ENCODE measurements at regions not wholly inside any gene's neighbourhood (a gene's known extent, or its start where the extent isn't known, plus 50 kb on each side); places are given as distances from the start of the nearest gene placed in this dataset.

DNA sequence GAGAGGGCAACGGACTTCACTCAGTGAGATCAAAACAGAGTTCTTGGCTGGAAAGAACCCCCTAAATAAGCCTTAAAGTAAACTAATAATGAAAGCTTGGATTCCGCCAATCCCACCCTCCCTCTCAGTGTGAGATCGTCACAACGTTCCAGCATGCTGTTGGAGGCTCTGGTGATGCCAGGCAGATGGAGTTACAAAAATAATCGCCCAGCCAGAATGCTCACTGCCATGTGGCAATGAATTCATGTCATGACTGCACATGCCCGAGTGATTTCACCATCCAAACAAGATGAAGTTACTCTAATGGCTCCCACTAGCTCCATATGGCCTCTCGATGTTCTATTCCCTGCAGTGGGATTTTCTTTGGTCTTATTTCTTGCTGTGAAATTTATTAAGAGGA lies 248.0 kb downstream of the SPATA18 start:
- H3K4me3 ChIP-seq (ENCODE audit: extremely low read depth in 1 of 4, insufficient read depth in 2 of 4, low read depth in 3 of 4, low read length in 4 of 4): no peak overlapping the region
- ChIA-PET CTCF (ENCODE audit: partially characterized antibody) (interaction anchor here (0.6 kb wide), 1 partner anchor 284 kb away, joined by 3 read pairs; no protein-coding TSS in a partner anchor), POLR2A (ENCODE audit: partially characterized antibody) (no interaction called here)
- no peak overlapping the region for H2AK5ac ChIP-seq (ENCODE audit: low read depth, low read length)
- no peak overlapping the region for H3K14ac ChIP-seq (ENCODE audit: insufficient read length)
- H4K5ac ChIP-seq (ENCODE audit: insufficient read length, low read depth, low read length): no peak overlapping the region
- no peak overlapping the region for H3K9ac ChIP-seq (replicated peaks in 1 of 4; ENCODE audit: extremely low read depth in 1 of 4, low read depth in 3 of 4, low read length in 3 of 4)
- DNase-seq (ENCODE audit: low read depth in 1 of 2, low spot score in 2 of 2) (no peak), FAIRE-seq (no peak)
- H3K27ac ChIP-seq (ENCODE audit: low read depth, low read length): no peak overlapping the region
- no peaks in the 10 kb centered on the region; a peak in 1 of 4 replicates for H3K9me3 ChIP-seq (ENCODE audit: insufficient read depth in 2 of 2, low read depth in 1 of 2, low read length in 1 of 2)
- H3K18ac ChIP-seq (ENCODE audit: extremely low read depth, low read length): no peak overlapping the region
- H4K20me1 ChIP-seq (replicated peaks in 1 of 2; ENCODE audit: control insufficient read depth in 1 of 2, insufficient read depth in 2 of 2, low read length in 2 of 2): no peaks in the 10 kb centered on the region
- no peak for TF ChIP-seq CREB1 (IDR thresholded peaks at IDR 0.05)
- TF ChIP-seq, protein P1, sequence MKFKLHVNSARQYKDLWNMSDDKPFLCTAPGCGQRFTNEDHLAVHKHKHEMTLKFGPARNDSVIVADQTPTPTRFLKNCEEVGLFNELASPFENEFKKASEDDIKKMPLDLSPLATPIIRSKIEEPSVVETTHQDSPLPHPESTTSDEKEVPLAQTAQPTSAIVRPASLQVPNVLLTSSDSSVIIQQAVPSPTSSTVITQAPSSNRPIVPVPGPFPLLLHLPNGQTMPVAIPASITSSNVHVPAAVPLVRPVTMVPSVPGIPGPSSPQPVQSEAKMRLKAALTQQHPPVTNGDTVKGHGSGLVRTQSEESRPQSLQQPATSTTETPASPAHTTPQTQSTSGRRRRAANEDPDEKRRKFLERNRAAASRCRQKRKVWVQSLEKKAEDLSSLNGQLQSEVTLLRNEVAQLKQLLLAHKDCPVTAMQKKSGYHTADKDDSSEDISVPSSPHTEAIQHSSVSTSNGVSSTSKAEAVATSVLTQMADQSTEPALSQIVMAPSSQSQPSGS (IDR thresholded peaks at IDR 0.05; ENCODE audit: low read length): no peak
- no peak for TF ChIP-seq RNF2 (IDR thresholded peaks at IDR 0.05; ENCODE audit: borderline replicate concordance, low read depth, low read length, missing control alignments, poor library complexity, severe bottlenecking)
- TF ChIP-seq TAF1 (IDR thresholded peaks at IDR 0.05; ENCODE audit: low read depth, low read length): no peak
- H3K23ac ChIP-seq (ENCODE audit: insufficient read length): no peak overlapping the region
- WGBS, 2 experiments (ENCODE audit: extremely low coverage in 1 of 2, insufficient coverage in 1 of 2, insufficient read length in 1 of 2, insufficient replicate concordance in 2 of 2, low coverage in 1 of 2, low lambda C conversion rate in 2 of 2, missing lambda C conversion rate in 1 of 2): 85% methylated on average over 7 of the region's 7 CpGs; no CpG with 5 or more reads in 1 of the 2 experiments
- no peaks in the 10 kb centered on the region for H3K79me2 ChIP-seq (ENCODE audit: control insufficient read depth in 1 of 2, insufficient read depth in 2 of 2, low read length in 2 of 2)
- H4K8ac ChIP-seq (ENCODE audit: extremely low read depth, insufficient read depth, low read length): no peak overlapping the region
- no peaks in the 10 kb centered on the region for H3K79me1 ChIP-seq (ENCODE audit: low read depth, low read length)
- no peak overlapping the region for H2BK20ac ChIP-seq (ENCODE audit: low read length)
- no peaks in the 10 kb centered on the region for H3K4me1 ChIP-seq (replicated peaks in 1 of 4; ENCODE audit: control insufficient read depth in 3 of 4, insufficient read depth in 4 of 4, low read length in 3 of 4)
- H2BK15ac ChIP-seq (ENCODE audit: low read length): no peak overlapping the region
- H4K91ac ChIP-seq (replicated peaks; ENCODE audit: insufficient read length, low read length): no peak overlapping the region
- H3K23me2 ChIP-seq (ENCODE audit: low read depth, low read length): no peaks in the 10 kb centered on the region
- H2BK120ac ChIP-seq (replicated peaks; ENCODE audit: low read depth, low read length): no peak overlapping the region
- no peak overlapping the region for H3K56ac ChIP-seq (replicated peaks; ENCODE audit: insufficient read length, low read depth, low read length)
- H2BK12ac ChIP-seq (ENCODE audit: low read depth, low read length): no peak overlapping the region
- no peaks in the 10 kb centered on the region for H3K36me3 ChIP-seq (ENCODE audit: control insufficient read depth in 2 of 4, insufficient read depth in 4 of 4, low read length in 3 of 4)
- no peak overlapping the region for H2AFZ ChIP-seq (ENCODE audit: low read length)
- H3K4ac ChIP-seq (replicated peaks; ENCODE audit: insufficient read length, low read depth, low read length): no peak overlapping the region
- no peak overlapping the region for H3K4me2 ChIP-seq (ENCODE audit: insufficient read depth in 1 of 2, low read depth in 2 of 2, low read length in 2 of 2)
- H2BK5ac ChIP-seq (ENCODE audit: low read depth, low read length): no peak overlapping the region
- no peaks in the 10 kb centered on the region for H3K27me3 ChIP-seq (replicated peaks in 1 of 4; ENCODE audit: control insufficient read depth in 3 of 4, extremely low read depth in 1 of 4, insufficient read depth in 3 of 4, low read length in 3 of 4)

All from H1 (cell line).